Endothelial cell of umbilical vein (primary cell): ENCODE measurements at regions not wholly inside any gene's neighbourhood (a gene's known extent, or its start where the extent isn't known, plus 50 kb on each side); places are given as distances from the start of the nearest gene placed in this dataset.

Experiments used
- BruUV-seq: library from RNA; stranded (reverse); fragments of 400-500 nt; replicated peaks from 2 replicates; lab custom pipeline; 2021; lab: Mats Ljungman, UMichigan
- CTCF ChIA-PET: fragments of 300-600, 350-600 bp; sonication (Branson Sonifier 250); formaldehyde crosslinking; loops from one replicate; lab custom pipeline; 2021; ENCODE audit warnings: antibody characterized with exemption, inconsistent platforms; lab: Charles Lee
- POLR2A ChIA-PET: fragments of 300-600, 350-600 bp; sonication (Branson Sonifier 250); formaldehyde crosslinking; loops from one replicate; lab custom pipeline; 2021; ENCODE audit warnings: antibody characterized with exemption, inconsistent platforms; lab: Charles Lee
- DNase-seq: peaks from one replicate; pipeline ENCODE4 v3.0.0-alpha.2; 2011; ENCODE audit warnings: low read depth, low spot score
- FAIRE-seq: peaks from 2 replicates; lab custom pipeline; 2011; peaks lifted over from hg19 to GRCh38; lab: Jason Lieb, UNC
- H2AFZ ChIP-seq: 2 replicates; pipeline ENCODE4 v1.6.0; 2012; ENCODE audit warnings: low read depth, low read length, control low read depth, inconsistent platforms
- H3K27ac ChIP-seq: 2 replicates; pipeline ENCODE4 v1.5.1; 2011; ENCODE audit warnings: low read depth, mild to moderate bottlenecking, control low read depth, low read length, moderate library complexity; ENCODE audit not compliant: insufficient read depth
- H3K27me3 ChIP-seq, 2 experiments: 2 replicates each; pipeline versions ENCODE4 v1.6.0 to v1.6.1; 2011; ENCODE audit warnings: low read length in 2 of 2, mixed read lengths in 1 of 2; ENCODE audit not compliant: control insufficient read depth in 2 of 2, insufficient read depth in 2 of 2
- H3K36me3 ChIP-seq, 2 experiments: 2 replicates in 1 of 2; 3 replicates in 1 of 2; pipeline ENCODE4 v1.5.1; 2011; ENCODE audit warnings: low read length in 2 of 2, mild to moderate bottlenecking in 1 of 2, moderate library complexity in 1 of 2; ENCODE audit not compliant: control insufficient read depth in 2 of 2, insufficient read depth in 2 of 2; ENCODE audit errors: extremely low read depth in 1 of 2
- H3K4me1 ChIP-seq: 3 replicates; pipeline ENCODE4 v1.5.1; 2011; ENCODE audit warnings: mild to moderate bottlenecking, low read length; ENCODE audit not compliant: control insufficient read depth, insufficient read depth; ENCODE audit errors: extremely low read depth
- H3K4me2 ChIP-seq: 2 replicates; pipeline ENCODE4 v1.6.1; 2011; ENCODE audit warnings: low read length, control low read depth, mixed read lengths; ENCODE audit not compliant: insufficient read depth
- H3K4me3 ChIP-seq, 3 experiments: fragments of 200-600 bp in 1 of 3; sonication (generic), shearing (Covaris generic) in 1 of 3; replicated peaks in 1 of 3; 2 replicates each; pipeline ENCODE4 v1.5.1; 2011 to 2016; ENCODE audit warnings: control low read depth in 3 of 3, low read length in 3 of 3, mild to moderate bottlenecking in 2 of 3, inconsistent platforms in 1 of 3, low read depth in 1 of 3, moderate library complexity in 1 of 3; ENCODE audit not compliant: insufficient read depth in 1 of 3
- H3K79me2 ChIP-seq: 2 replicates; pipeline ENCODE4 v1.6.0; 2012; ENCODE audit warnings: low read length, inconsistent platforms; ENCODE audit not compliant: control insufficient read depth, insufficient read depth
- H3K9ac ChIP-seq: replicated peaks from 2 replicates; pipeline ENCODE3; 2011; ENCODE audit warnings: low read length, control low read depth; ENCODE audit not compliant: insufficient read depth; ENCODE audit errors: extremely low read depth
- H3K9me1 ChIP-seq: replicated peaks from 3 replicates; pipeline ENCODE4 v1.6.0; 2011; ENCODE audit warnings: mild to moderate bottlenecking, low read length; ENCODE audit not compliant: control insufficient read depth, insufficient read depth; ENCODE audit errors: extremely low read depth
- H3K9me3 ChIP-seq: replicated peaks from 2 replicates; pipeline ENCODE4 v1.5.1; 2012; ENCODE audit warnings: low read length, inconsistent platforms; ENCODE audit not compliant: control insufficient read depth, insufficient read depth
- H4K20me1 ChIP-seq: replicated peaks from 2 replicates; pipeline ENCODE3; 2011; ENCODE audit warnings: mild to moderate bottlenecking, low read length; ENCODE audit not compliant: control insufficient read depth, insufficient read depth; ENCODE audit errors: extremely low read depth
- CTCF ChIP-seq, 2 donors: IDR thresholded peaks; 1 replicate in 1 of 2; 2 replicates in 1 of 2; pipeline ENCODE4 v1.5.1; 2011; ENCODE audit warnings: low read length in 2 of 2, mild to moderate bottlenecking in 2 of 2, moderate library complexity in 2 of 2, control low read depth in 1 of 2, inconsistent platforms in 1 of 2, low read depth in 1 of 2; ENCODE audit not compliant: insufficient read depth in 1 of 2; ENCODE audit errors: extremely low read depth in 1 of 2
- EZH2 ChIP-seq: IDR thresholded peaks from 2 replicates; pipeline ENCODE4 v1.6.1; 2012; ENCODE audit warnings: borderline replicate concordance, low read depth, mild to moderate bottlenecking, moderate library complexity, low read length, inconsistent platforms; ENCODE audit not compliant: severe bottlenecking
- FOS ChIP-seq: IDR thresholded peaks from 2 replicates; pipeline ENCODE4 v1.6.1; 2011; ENCODE audit warnings: mild to moderate bottlenecking, low read length, moderate library complexity, borderline replicate concordance; ENCODE audit not compliant: insufficient read depth
- JUN ChIP-seq: IDR thresholded peaks from 2 replicates; pipeline ENCODE4 v1.6.1; 2011; ENCODE audit warnings: borderline replicate concordance, low read depth; ENCODE audit not compliant: insufficient read length, insufficient read depth
- MAX ChIP-seq: IDR thresholded peaks from 2 replicates; pipeline ENCODE4 v1.6.1; 2011; ENCODE audit not compliant: insufficient read depth, insufficient read length
- POLR2AphosphoS5 ChIP-seq: IDR thresholded peaks from 2 replicates; pipeline ENCODE4 v1.6.1; 2012; ENCODE audit warnings: low read depth, mild to moderate bottlenecking, control low read depth, low read length, moderate library complexity; ENCODE audit not compliant: insufficient read depth
- dilution Hi-C: fragments of 300-500 bp; cut with MboI; formaldehyde crosslinking; loops from one replicate; pipeline ENCODE4 v1.15.0; 2019; ENCODE audit warnings: low sequenced_read_pairs; ENCODE audit not compliant: extremely low pct_ligation_motif_present
- intact Hi-C: fragments of 100-400 bp; cut with micrococcal nuclease; formaldehyde crosslinking; loops from one replicate; pipeline ENCODE4 v1.10.0; 2022

GRCh38 chr12:76180401-76181277 lies 96.2 kb upstream of the NAP1L1 start:
- H3K4me3 ChIP-seq = no peak overlapping the region
- H4K20me1 ChIP-seq = no peaks in the 10 kb centered on the region
- H3K79me2 ChIP-seq = no peaks in the 10 kb centered on the region
- no peak overlapping the region for H2AFZ ChIP-seq
- H3K9ac ChIP-seq = no peak overlapping the region
- no peak overlapping the region for H3K27ac ChIP-seq
- dilution Hi-C loops (no loop called here), intact Hi-C loops (no loop called here)
- FAIRE-seq = no peak
- no peak overlapping the region for H3K4me2 ChIP-seq
- peaks cover 12% of the 10 kb centered on the region for H3K4me1 ChIP-seq
- no TSS peak for BruUV-seq
- H3K9me1 ChIP-seq = no peaks in the 10 kb centered on the region
- ChIA-PET CTCF (no interaction called here), POLR2A (no interaction called here)
- no peaks in the 10 kb centered on the region for H3K36me3 ChIP-seq
- DNase-seq = no peak
- H3K27me3 ChIP-seq = no peaks in the 10 kb centered on the region
- H3K9me3 ChIP-seq = no peaks in the 10 kb centered on the region
- TF ChIP-seq FOS (no peak), CTCF (IDR thresholded peaks at IDR 0.05; ENCODE audit: extremely low read depth in 1 of 2, insufficient read depth in 1 of 2, low read depth in 1 of 2, low read length in 2 of 2) (no peak), EZH2 (no peak), MAX (no peak), POLR2AphosphoS5 (no peak), JUN (no peak)
